ENCODE measurements at regions not wholly inside any gene's neighbourhood (a gene's known extent, or its start where the extent isn't known, plus 50 kb on each side); places are given as distances from the start of the nearest gene placed in this dataset.

DNA sequence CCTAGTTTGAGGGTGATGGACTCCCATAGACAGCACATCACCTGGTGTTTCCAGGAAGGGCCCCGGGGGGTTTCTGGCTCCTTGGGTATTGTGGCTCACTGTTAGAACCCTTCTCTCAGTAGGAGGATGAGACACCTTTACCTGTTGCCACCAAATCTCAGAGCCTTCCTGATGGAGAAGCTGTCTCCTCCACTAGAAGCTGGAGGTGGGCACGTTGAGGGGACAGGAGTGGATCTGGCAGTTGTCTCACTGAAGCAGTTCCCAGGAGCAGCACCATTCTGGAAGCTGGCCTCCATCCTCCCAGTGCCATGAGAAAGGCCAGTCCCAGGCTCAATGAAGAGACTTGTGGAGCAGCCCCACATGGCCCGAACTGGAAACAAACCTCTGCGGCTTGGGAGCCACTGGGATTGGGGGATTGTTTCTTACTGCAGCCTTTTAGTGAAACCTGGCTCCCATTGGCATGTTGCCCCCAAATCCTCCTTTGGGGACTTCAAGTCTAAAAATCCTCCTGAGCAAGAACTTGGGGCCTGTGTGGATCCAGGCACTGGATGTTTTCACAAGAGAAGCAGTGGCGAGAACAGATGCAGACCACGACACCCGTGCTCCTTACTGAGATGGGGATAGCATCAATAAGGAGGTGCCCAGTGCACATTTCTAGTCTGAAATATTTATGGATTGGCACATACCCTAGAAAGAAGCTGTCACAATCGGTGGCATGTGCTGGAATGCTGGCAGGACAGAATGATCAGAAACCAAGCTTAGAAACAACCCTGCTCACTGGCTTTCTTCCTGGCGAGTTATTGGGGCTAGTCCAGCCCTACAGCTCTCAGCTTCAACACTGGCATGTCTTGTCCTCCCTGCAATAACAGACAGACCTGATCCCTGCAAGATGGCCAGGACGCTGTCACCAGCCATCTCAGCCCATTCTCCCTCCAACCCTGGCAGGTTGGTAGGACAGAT lies 223.7 kb upstream of the AJAP1 start:
- DNase-seq (ENCODE audit: low spot score), result no peak
- Mint-ChIP-seq H3K4me1 (ENCODE audit: unreplicated experiment) (no peaks in the 10 kb centered on the region), H3K9me3 (ENCODE audit: unreplicated experiment) (peaks cover 38% of the 10 kb centered on the region), H3K36me3 (ENCODE audit: low read depth, unreplicated experiment) (no peaks in the 10 kb centered on the region), H3K4me3 (ENCODE audit: unreplicated experiment) (no peak overlapping the region), H3K27me3 (ENCODE audit: unreplicated experiment) (peaks cover 2% of the 10 kb centered on the region), H3K27ac (ENCODE audit: unreplicated experiment) (no peak overlapping the region)
- no peak for TF ChIP-seq CTCF (IDR thresholded peaks at IDR 0.05; ENCODE audit: unreplicated experiment)

- peaks cover 2% of the 10 kb centered on the region for H3K27me3 Mint-ChIP-seq (ENCODE audit: unreplicated experiment)
- H3K27ac Mint-ChIP-seq (ENCODE audit: unreplicated experiment), result no peak overlapping the region
- no peak overlapping the region for H3K4me3 Mint-ChIP-seq (ENCODE audit: unreplicated experiment)
- DNase-seq (ENCODE audit: low spot score), result no peak
- peaks cover 44% of the 10 kb centered on the region for H3K9me3 Mint-ChIP-seq (ENCODE audit: unreplicated experiment)
- no peaks in the 10 kb centered on the region for H3K36me3 Mint-ChIP-seq (ENCODE audit: low read depth, unreplicated experiment)
- H3K4me1 Mint-ChIP-seq (ENCODE audit: unreplicated experiment), result no peaks in the 10 kb centered on the region
- TF ChIP-seq CTCF (IDR thresholded peaks at IDR 0.05; ENCODE audit: unreplicated experiment), result no peak
These were observed 222.9 kb upstream of the AJAP1 start for GRCh38 chr1:4431491-4431890.

GRCh38 chr1:4433075-4433474 lies 221.3 kb upstream of the AJAP1 start:
- peaks cover 46% of the 10 kb centered on the region for H3K9me3 Mint-ChIP-seq (ENCODE audit: unreplicated experiment)
- no peak overlapping the region for H3K27ac Mint-ChIP-seq (ENCODE audit: unreplicated experiment)
- H3K4me1 Mint-ChIP-seq (ENCODE audit: unreplicated experiment), result no peaks in the 10 kb centered on the region
- no peaks in the 10 kb centered on the region for H3K36me3 Mint-ChIP-seq (ENCODE audit: low read depth, unreplicated experiment)
- no peaks in the 10 kb centered on the region for H3K27me3 Mint-ChIP-seq (ENCODE audit: unreplicated experiment)
- DNase-seq (ENCODE audit: low spot score), result no peak
- no peak overlapping the region for H3K4me3 Mint-ChIP-seq (ENCODE audit: unreplicated experiment)
- no peak for TF ChIP-seq CTCF (IDR thresholded peaks at IDR 0.05; ENCODE audit: unreplicated experiment)

GRCh38 chr1:4444086-4444485 lies 210.3 kb upstream of the AJAP1 start:
- TF ChIP-seq CTCF (IDR thresholded peaks at IDR 0.05; ENCODE audit: unreplicated experiment), result no peak
- Mint-ChIP-seq H3K27ac (ENCODE audit: unreplicated experiment) (no peak overlapping the region), H3K4me3 (ENCODE audit: unreplicated experiment) (no peak overlapping the region), H3K4me1 (ENCODE audit: unreplicated experiment) (no peaks in the 10 kb centered on the region), H3K36me3 (ENCODE audit: low read depth, unreplicated experiment) (peaks cover 15% of the 10 kb centered on the region), H3K9me3 (ENCODE audit: unreplicated experiment) (peaks cover 52% of the 10 kb centered on the region), H3K27me3 (ENCODE audit: unreplicated experiment) (peaks cover 9% of the 10 kb centered on the region)
- no peak for DNase-seq (ENCODE audit: low spot score)

DNA sequence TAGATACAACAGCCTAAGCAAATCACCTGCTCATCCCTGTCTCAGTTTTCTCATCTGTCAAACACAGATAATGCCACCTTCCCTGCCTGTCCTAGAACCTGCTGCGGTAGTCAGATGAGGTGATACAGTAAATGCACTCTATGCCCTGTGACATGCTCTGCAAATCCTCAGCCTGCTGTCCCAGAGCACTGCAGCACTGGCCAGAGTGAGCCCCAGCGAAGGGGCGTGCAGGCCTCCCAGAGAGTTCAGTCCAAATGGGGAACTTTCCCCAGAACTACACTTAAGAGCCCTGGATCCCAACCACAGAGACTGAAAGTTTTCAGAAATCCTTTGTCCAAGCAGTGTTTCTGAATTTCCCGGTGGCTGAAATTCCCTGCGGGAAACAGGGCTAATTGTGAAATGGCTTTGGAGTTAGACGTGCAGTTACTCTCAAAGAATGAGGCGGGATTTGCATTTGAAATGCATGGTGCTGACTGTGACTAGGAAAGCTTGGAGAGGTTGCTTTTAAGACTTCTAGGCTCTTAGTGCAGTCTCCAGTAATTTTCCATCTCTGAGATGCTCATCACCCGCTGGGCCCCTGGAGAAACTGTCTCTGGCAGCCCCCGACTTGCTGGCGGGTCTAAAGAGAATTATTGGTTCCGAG lies 206.5 kb upstream of the AJAP1 start:
- DNase-seq (ENCODE audit: low spot score), result no peak
- Mint-ChIP-seq H3K9me3 (ENCODE audit: unreplicated experiment) (peaks cover 50% of the 10 kb centered on the region), H3K4me3 (ENCODE audit: unreplicated experiment) (no peak overlapping the region), H3K4me1 (ENCODE audit: unreplicated experiment) (no peaks in the 10 kb centered on the region), H3K27ac (ENCODE audit: unreplicated experiment) (no peak overlapping the region), H3K27me3 (ENCODE audit: unreplicated experiment) (peaks cover 12% of the 10 kb centered on the region), H3K36me3 (ENCODE audit: low read depth, unreplicated experiment) (peaks cover 12% of the 10 kb centered on the region)
- no peak for TF ChIP-seq CTCF (IDR thresholded peaks at IDR 0.05; ENCODE audit: unreplicated experiment)
